ENCODE measurements at regions not wholly inside any gene's neighbourhood (a gene's known extent, or its start where the extent isn't known, plus 50 kb on each side); places are given as distances from the start of the nearest gene placed in this dataset.
A peak's percentile ranks its signal among the peaks of the same experiment; 100 is the strongest.

DNA sequence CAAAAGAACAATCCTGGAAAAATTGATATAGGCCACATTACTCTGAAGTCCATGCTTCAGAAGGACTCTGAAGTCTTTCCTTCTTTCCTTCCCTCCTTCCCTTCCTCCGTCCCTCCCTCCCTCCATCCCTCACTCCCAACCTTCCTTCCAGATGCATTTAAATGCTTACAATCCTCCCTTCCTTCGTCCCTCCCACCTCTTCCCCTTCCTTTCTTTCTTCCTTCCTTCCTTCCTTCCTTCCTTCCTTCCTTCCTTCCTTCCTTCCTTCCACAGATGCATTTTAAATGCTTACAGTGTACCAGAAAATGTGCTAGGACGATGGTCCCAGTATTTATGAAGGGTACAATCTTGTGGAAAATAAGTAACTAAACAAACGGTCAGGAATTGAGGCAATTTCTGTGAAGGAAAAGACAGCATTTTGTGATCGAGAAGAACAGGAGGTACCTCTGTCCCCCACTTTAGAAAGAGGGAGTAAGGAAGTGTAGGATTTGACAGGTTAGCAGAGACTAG is 181.3 kb upstream of the TUT7 start:
- Histone ChIP-seq H3K4me1 (ENCODE audit: control insufficient read depth, insufficient read depth, low read length) (peaks cover 7% of the 10 kb centered on the region; the same call in 1 of the 2 replicates), H3K36me3 (ENCODE audit: control insufficient read depth, insufficient read depth, low read length) (no peaks in the 10 kb centered on the region), H2BK20ac (ENCODE audit: low read depth, low read length) (peak overlapping the region; percentile 66; the same call in 1 of the 2 replicates), H4K20me1 (ENCODE audit: insufficient read depth, low read length) (no peaks in the 10 kb centered on the region), H3K27ac (ENCODE audit: insufficient read depth, low read length) (peak overlapping the region; percentile 57; the same call in 1 of the 2 replicates), H3K79me1 (ENCODE audit: low read depth in 1 of 2, low read length in 2 of 2) (no peaks in the 10 kb centered on the region), H3K18ac (ENCODE audit: low read depth, low read length) (peak overlapping the region; percentile 97), H3K9ac (ENCODE audit: low read depth, low read length) (no peak overlapping the region), H4K91ac (ENCODE audit: insufficient read depth, low read depth, low read length) (peak overlapping the region; percentile 44; the same call in 1 of the 2 replicates), H3K23ac (ENCODE audit: low read depth, low read length) (0 out of 2 replicates have a peak overlapping the region, but pooled peaks have one; percentile 26), H3K9me3 (ENCODE audit: control insufficient read depth, insufficient read depth, low read length) (peaks cover 2% of the 10 kb centered on the region; the same call in 1 of the 2 replicates), H2AFZ (replicated peaks; ENCODE audit: low read length, poor library complexity) (no peak overlapping the region), H3K56ac (ENCODE audit: extremely low read depth, insufficient read depth, low read length) (no peak overlapping the region), H3K4ac (ENCODE audit: low read depth, low read length) (peak overlapping the region; percentile 32; the same call in 1 of the 2 replicates), H4K5ac (ENCODE audit: low read depth, low read length) (peak overlapping the region; percentile 97), H2AK9ac (replicated peaks; ENCODE audit: low read depth, low read length, poor library complexity) (peak overlapping the region; percentile 33), H4K8ac (ENCODE audit: low read depth in 2 of 2, low read length in 2 of 2) (no peak overlapping the region), H2BK120ac (ENCODE audit: low read depth, low read length) (peak overlapping the region; percentile 19; the same call in 1 of the 2 replicates), H2BK5ac (ENCODE audit: low read depth, low read length, poor library complexity, severe bottlenecking) (peak overlapping the region; percentile 69), H3K9me1 (ENCODE audit: insufficient read depth, low read length) (0 out of 2 replicates have a peak, but pooled peaks cover 3% of the 10 kb centered on the region), H2BK15ac (ENCODE audit: low read depth, low read length) (peak overlapping the region; percentile 41; the same call in 2 of the 3 replicates), H3K4me3 (ENCODE audit: insufficient read depth, low read depth, low read length) (no peak overlapping the region), H3K27me3 (ENCODE audit: control insufficient read depth, insufficient read depth, low read length) (no peaks in the 10 kb centered on the region), H2AK5ac (ENCODE audit: low read depth, low read length) (peak overlapping the region; percentile 72; the same call in 1 of the 2 replicates), H3K4me2 (ENCODE audit: low read depth, low read length) (no peak overlapping the region), H3K14ac (replicated peaks; ENCODE audit: low read depth, low read length) (no peak overlapping the region)
- ChIA-PET CTCF (no interaction called here), POLR2A (ENCODE audit: unreplicated experiment) (no interaction called here)
- DNase-seq: no peak
- intact Hi-C loops (cut with micrococcal nuclease) (no loop called here), dilution Hi-C loops (cut with HindIII; ENCODE audit: low sequenced_read_pairs, unreplicated experiment) (no loop called here), in situ Hi-C loops (cut with MboI; ENCODE audit: low sequenced_read_pairs) (no loop called here)
- TF ChIP-seq, protein P1, sequence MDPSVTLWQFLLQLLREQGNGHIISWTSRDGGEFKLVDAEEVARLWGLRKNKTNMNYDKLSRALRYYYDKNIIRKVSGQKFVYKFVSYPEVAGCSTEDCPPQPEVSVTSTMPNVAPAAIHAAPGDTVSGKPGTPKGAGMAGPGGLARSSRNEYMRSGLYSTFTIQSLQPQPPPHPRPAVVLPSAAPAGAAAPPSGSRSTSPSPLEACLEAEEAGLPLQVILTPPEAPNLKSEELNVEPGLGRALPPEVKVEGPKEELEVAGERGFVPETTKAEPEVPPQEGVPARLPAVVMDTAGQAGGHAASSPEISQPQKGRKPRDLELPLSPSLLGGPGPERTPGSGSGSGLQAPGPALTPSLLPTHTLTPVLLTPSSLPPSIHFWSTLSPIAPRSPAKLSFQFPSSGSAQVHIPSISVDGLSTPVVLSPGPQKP (IDR thresholded peaks at IDR 0.05; ENCODE audit: borderline replicate concordance, low read depth, low read length): no peak
- TF ChIP-seq MXI1 (IDR thresholded peaks at IDR 0.05; ENCODE audit: borderline replicate concordance, low read depth, low read length) (no peak), NFE2L2 (IDR thresholded peaks at IDR 0.05; ENCODE audit: low read depth, low read length) (no peak), CHD1 (IDR thresholded peaks at IDR 0.05; ENCODE audit: low read depth, low read length) (no peak)
- no peak for ATAC-seq (ENCODE audit: low read depth)
- WGBS, 2 experiments (ENCODE audit: extremely low coverage in 2 of 2, insufficient read length in 1 of 2): 79 to 100% methylated on average over 2 to 4 of the region's 5 CpGs
- no TSS peak for BruUV-seq (replicated peaks)
